Calu3 (cell line): ENCODE measurements at regions not wholly inside any gene's neighbourhood (a gene's known extent, or its start where the extent isn't known, plus 50 kb on each side); places are given as distances from the start of the nearest gene placed in this dataset.
A peak's percentile ranks its signal among the peaks of the same experiment; 100 is the strongest.

Experiments used
- BruUV-seq: library from RNA; stranded (reverse); fragments of 400-500 nt; replicated peaks from 2 replicates; lab custom pipeline; 2021; lab: Mats Ljungman, UMichigan
- CTCF ChIA-PET: fragments of 300-600 bp; sonication (Branson Sonifier 250); formaldehyde crosslinking; loops from one replicate; lab custom pipeline; 2022; ENCODE audit warnings: antibody characterized with exemption; lab: Charles Lee
- DNase-seq: peaks from one replicate; pipeline ENCODE4 v3.0.0; 2022
- H3K27ac Mint-ChIP-seq: one replicate; pipeline ENCODE4 v1.8.0; 2022; ENCODE audit warnings: mixed read lengths; ENCODE audit not compliant: unreplicated experiment
- H3K27me3 Mint-ChIP-seq: one replicate; pipeline ENCODE4 v1.8.0; 2022; ENCODE audit warnings: mixed read lengths; ENCODE audit not compliant: unreplicated experiment
- H3K36me3 Mint-ChIP-seq: one replicate; pipeline ENCODE4 v1.8.0; 2022; ENCODE audit warnings: mild to moderate bottlenecking, moderate library complexity, mixed read lengths; ENCODE audit not compliant: insufficient read depth, unreplicated experiment
- H3K4me1 Mint-ChIP-seq: one replicate; pipeline ENCODE4 v1.8.0; 2022; ENCODE audit warnings: mild to moderate bottlenecking, low read depth, mixed read lengths; ENCODE audit not compliant: unreplicated experiment
- H3K4me3 Mint-ChIP-seq: one replicate; pipeline ENCODE4 v1.8.0; 2022; ENCODE audit warnings: mild to moderate bottlenecking, low read depth, moderate library complexity, mixed read lengths; ENCODE audit not compliant: unreplicated experiment
- H3K9me3 Mint-ChIP-seq: one replicate; pipeline ENCODE4 v1.8.0; 2022; ENCODE audit warnings: low read depth, mixed read lengths; ENCODE audit not compliant: unreplicated experiment
- intact Hi-C: fragments of 100-400 bp; cut with micrococcal nuclease; formaldehyde crosslinking; loops from one replicate; pipeline ENCODE4 v1.10.0; 2022; ENCODE audit not compliant: unreplicated experiment
- TF ChIP-seq, protein P1 (sequence below): fragments of 200-600 bp; IDR thresholded peaks from one replicate; pipeline ENCODE4 v1.8.0; 2022; ENCODE audit warnings: antibody characterized with exemption; ENCODE audit not compliant: unreplicated experiment

DNA sequence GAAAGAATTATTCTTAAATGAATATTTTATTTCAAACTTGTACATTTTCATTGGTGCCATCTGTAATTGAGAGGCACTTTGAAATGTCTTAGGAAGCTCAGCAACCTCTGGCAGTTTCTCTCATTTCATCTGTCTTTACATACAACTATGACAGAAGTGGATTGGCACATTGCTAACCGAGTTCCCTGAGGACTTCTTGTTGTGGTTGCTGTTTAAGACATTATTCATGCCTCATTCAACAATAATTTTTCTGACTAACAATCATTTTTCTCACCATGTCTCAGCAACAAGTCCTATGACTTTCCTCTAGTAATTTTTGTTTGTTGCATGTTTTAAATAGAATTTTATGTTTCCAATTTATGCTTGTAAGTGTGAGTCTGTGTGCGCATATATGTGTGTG, 284.0 kb upstream of the CWC22 start:
- TF ChIP-seq, protein P1, sequence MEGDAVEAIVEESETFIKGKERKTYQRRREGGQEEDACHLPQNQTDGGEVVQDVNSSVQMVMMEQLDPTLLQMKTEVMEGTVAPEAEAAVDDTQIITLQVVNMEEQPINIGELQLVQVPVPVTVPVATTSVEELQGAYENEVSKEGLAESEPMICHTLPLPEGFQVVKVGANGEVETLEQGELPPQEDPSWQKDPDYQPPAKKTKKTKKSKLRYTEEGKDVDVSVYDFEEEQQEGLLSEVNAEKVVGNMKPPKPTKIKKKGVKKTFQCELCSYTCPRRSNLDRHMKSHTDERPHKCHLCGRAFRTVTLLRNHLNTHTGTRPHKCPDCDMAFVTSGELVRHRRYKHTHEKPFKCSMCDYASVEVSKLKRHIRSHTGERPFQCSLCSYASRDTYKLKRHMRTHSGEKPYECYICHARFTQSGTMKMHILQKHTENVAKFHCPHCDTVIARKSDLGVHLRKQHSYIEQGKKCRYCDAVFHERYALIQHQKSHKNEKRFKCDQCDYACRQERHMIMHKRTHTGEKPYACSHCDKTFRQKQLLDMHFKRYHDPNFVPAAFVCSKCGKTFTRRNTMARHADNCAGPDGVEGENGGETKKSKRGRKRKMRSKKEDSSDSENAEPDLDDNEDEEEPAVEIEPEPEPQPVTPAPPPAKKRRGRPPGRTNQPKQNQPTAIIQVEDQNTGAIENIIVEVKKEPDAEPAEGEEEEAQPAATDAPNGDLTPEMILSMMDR = no peak
- Mint-ChIP-seq H3K4me1 (peaks cover 50% of the 10 kb centered on the region), H3K4me3 (peak overlapping the region; percentile 42), H3K27me3 (no peaks in the 10 kb centered on the region), H3K27ac (peak overlapping the region; percentile 80), H3K36me3 (no peaks in the 10 kb centered on the region), H3K9me3 (peaks cover 9% of the 10 kb centered on the region)
- intact Hi-C loops = loop anchor here (5.0 kb wide), 4 partner anchors 76 to 691 kb away; partner anchors contain the start of gene UBE2E3
- no TSS peak for BruUV-seq
- CTCF ChIA-PET = no interaction called here
- no peak for DNase-seq

DNA sequence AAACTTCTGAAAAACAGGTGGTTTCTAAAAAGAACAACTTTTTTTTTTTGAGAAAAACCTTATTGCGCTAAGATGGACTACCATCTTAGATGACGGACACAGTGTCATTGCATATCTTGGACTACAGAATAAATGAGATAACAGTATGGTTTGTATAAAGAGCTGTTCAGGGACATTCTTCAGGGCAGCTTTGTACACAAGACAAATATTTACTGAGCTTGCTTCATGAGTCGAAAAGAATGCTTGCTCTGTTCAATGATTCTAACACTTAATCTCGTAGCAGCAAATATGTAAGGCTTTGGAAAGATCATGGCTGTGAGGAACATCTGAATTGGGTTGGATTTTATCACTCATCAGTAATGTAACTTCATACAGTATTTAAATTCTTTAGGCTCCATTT, 282.5 kb upstream of the CWC22 start:
- TF ChIP-seq, protein P1 = no peak
- Mint-ChIP-seq H3K27ac (peak overlapping the region; percentile 79), H3K9me3 (peaks cover 5% of the 10 kb centered on the region), H3K4me1 (peaks cover 58% of the 10 kb centered on the region), H3K4me3 (no peak overlapping the region), H3K36me3 (no peaks in the 10 kb centered on the region), H3K27me3 (no peaks in the 10 kb centered on the region)
- intact Hi-C loops = loop anchor here (5.0 kb wide), 4 partner anchors 78 to 693 kb away; partner anchors contain the start of gene UBE2E3
- no TSS peak for BruUV-seq
- no peak for DNase-seq
- CTCF ChIA-PET = no interaction called here

DNA sequence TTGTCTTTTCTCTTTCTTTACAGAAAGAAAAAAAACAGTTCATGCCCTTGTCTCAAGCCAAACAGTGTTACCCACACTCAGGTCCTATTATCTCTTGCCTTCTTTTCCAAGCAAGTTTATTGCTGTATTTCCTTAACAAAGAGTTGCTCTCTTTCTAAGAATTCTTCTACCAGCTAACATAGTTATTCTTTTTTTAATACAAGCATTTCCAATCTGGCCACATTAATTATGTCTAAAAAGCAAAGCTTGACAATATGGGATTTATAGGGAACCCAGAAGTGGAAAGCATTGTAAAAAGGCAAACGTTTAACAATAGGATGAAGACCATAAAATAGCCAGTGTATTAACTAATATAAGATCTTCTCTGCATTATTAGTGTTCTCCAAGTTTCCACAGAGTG, 272.5 kb upstream of the CWC22 start:
- TF ChIP-seq, protein P1 = no peak
- Mint-ChIP-seq H3K36me3 (no peaks in the 10 kb centered on the region), H3K9me3 (no peaks in the 10 kb centered on the region), H3K4me1 (no peaks in the 10 kb centered on the region), H3K27me3 (no peaks in the 10 kb centered on the region), H3K27ac (no peak overlapping the region), H3K4me3 (no peak overlapping the region)
- CTCF ChIA-PET = no interaction called here
- intact Hi-C loops = no loop called here
- DNase-seq = no peak
- BruUV-seq = no TSS peak

DNA sequence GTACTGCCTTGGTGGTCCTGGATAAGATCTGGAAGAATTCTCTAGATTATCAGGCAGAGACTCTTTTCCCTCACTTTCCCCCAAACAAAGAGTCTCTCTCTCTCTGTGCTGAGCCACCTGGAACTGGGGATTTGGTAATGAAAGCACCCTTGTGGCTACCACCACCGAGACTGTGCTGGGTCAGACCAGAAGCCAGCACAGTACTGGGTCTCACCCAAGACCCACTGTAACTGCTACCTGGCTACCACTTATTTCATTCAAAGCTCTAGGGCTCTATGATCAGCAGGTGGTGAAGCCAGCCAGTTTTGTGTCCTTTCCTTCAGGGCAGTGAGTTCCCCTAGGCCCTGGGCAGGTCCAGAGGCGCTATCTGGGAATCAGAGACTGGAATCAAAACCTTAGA, 269.6 kb upstream of the CWC22 start:
- Mint-ChIP-seq H3K4me3 (no peak overlapping the region), H3K4me1 (no peaks in the 10 kb centered on the region), H3K27me3 (no peaks in the 10 kb centered on the region), H3K27ac (no peak overlapping the region), H3K36me3 (no peaks in the 10 kb centered on the region), H3K9me3 (no peaks in the 10 kb centered on the region)
- TF ChIP-seq, protein P1 = no peak
- intact Hi-C loops = no loop called here
- no TSS peak for BruUV-seq
- DNase-seq = no peak
- CTCF ChIA-PET = no interaction called here
